22Rv1 (cell line): ENCODE measurements at regions not wholly inside any gene's neighbourhood (a gene's known extent, or its start where the extent isn't known, plus 50 kb on each side); places are given as distances from the start of the nearest gene placed in this dataset.

Experiments
- H3K27ac ChIP-seq: fragments of 450-650 bp; 2 replicates; pipeline ENCODE4 v1.5.1; 2017
- ZFX ChIP-seq: fragments of 450-650 bp; IDR thresholded peaks from 2 replicates; pipeline ENCODE4 v1.6.1; 2017; ENCODE audit warnings: antibody characterized with exemption, borderline replicate concordance
- TF ChIP-seq, protein P1 (sequence below): fragments of 450-650 bp; IDR thresholded peaks from 2 replicates; pipeline ENCODE4 v1.5.1; 2017; ENCODE audit warnings: mild to moderate bottlenecking

GRCh38 chr13:73283636-73284035 lies 224.8 kb downstream of the KLF5 start:
- no peak for TF ChIP-seq ZFX
- TF ChIP-seq, protein P1, sequence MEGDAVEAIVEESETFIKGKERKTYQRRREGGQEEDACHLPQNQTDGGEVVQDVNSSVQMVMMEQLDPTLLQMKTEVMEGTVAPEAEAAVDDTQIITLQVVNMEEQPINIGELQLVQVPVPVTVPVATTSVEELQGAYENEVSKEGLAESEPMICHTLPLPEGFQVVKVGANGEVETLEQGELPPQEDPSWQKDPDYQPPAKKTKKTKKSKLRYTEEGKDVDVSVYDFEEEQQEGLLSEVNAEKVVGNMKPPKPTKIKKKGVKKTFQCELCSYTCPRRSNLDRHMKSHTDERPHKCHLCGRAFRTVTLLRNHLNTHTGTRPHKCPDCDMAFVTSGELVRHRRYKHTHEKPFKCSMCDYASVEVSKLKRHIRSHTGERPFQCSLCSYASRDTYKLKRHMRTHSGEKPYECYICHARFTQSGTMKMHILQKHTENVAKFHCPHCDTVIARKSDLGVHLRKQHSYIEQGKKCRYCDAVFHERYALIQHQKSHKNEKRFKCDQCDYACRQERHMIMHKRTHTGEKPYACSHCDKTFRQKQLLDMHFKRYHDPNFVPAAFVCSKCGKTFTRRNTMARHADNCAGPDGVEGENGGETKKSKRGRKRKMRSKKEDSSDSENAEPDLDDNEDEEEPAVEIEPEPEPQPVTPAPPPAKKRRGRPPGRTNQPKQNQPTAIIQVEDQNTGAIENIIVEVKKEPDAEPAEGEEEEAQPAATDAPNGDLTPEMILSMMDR: no peak
- H3K27ac ChIP-seq: no peak overlapping the region

DNA sequence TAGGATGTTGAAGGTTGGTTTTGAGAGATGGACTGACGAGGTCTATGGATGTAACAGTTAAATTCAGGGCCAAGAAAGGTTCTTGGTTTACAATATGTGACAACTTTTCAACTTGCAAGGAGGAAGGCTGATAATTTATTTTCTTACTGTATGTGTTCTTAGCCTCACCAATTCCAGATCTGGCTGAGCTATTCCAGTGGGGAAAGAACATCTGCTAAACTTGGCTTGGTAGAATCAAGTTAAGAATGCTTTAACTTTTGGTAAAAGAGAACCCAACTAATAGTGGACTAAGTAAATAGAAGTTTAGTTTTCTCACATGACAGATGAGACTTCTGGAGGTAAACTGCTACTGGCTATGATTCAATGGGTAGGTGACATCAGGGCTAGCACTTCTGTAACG lies 222.9 kb downstream of the KLF5 start:
- TF ChIP-seq, protein P1: no peak
- no peak for TF ChIP-seq ZFX
- H3K27ac ChIP-seq: no peak overlapping the region

GRCh38 chr13:73278186-73278585 lies 219.4 kb downstream of the KLF5 start:
- no peak overlapping the region for H3K27ac ChIP-seq
- no peak for TF ChIP-seq ZFX
- TF ChIP-seq, protein P1: no peak

DNA sequence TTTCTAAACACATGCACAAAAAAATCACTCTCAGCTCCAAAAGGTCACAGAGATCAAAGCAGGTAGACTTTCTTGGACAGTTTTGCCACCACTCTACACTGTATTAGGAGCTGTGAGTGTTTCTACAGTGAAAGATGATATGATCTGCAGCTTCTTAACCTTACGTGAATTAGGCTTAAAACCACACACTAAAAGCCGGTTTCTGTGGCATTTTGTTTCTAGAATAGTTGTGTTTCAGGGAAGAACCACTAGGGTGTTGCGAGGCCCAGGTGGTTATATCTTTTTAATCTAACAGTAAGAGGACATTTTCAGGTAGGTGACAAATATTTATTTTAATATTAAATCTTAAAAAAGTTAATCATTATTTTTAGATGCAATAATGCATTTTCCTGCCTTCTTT lies 216.4 kb downstream of the KLF5 start:
- no peak overlapping the region for H3K27ac ChIP-seq

DNA sequence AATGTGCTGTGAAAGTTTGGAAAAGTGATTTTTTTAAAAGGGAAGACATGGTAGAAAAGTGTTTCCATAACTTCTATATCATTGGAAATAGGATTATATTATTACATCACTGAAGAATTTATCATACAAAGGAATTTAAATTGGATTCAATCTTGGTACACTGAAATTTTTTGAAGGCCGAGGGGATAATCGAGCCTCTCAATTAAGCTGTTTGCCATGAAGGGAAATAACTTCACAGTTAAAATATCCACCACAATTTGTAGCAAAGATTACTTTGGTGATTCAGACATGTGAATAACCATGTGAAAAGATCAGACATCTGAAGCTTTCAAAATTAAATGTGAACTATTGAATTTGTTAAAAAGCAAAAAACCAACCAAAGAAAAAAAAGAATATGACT lies 215.3 kb downstream of the KLF5 start:
- no peak overlapping the region for H3K27ac ChIP-seq
- TF ChIP-seq, protein P1: no peak
- TF ChIP-seq ZFX: no peak

More for the DNA sequence above, 216.4 kb downstream of the KLF5 start:
- TF ChIP-seq, protein P1: no peak
- no peak for TF ChIP-seq ZFX

DNA sequence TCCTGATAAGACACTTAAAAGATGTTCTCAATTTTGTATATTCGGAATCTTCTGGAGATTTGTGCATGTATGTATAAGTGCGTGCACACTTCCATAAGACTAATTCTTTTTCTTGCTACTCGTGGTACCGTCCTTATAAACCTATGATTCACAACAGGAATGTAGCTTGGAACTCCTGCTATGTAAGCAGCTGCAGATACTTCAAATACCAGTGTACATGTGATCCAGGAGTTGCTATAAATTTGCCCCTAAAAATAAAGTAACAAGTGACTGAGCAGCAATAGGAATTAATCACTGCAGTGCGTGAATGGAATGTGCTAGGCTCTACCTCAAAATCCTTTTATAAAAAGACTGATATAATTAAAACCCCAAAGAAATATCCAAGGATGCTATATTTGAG lies 214.9 kb downstream of the KLF5 start:
- H3K27ac ChIP-seq: no peak overlapping the region
- no peak for TF ChIP-seq ZFX
- TF ChIP-seq, protein P1: no peak

- no peak for TF ChIP-seq ZFX
- TF ChIP-seq, protein P1: no peak
- no peak overlapping the region for H3K27ac ChIP-seq
These were observed 214.5 kb downstream of the KLF5 start for GRCh38 chr13:73273276-73273675.
